ENCODE measurements at regions not wholly inside any gene's neighbourhood (a gene's known extent, or its start where the extent isn't known, plus 50 kb on each side); places are given as distances from the start of the nearest gene placed in this dataset.

DNA sequence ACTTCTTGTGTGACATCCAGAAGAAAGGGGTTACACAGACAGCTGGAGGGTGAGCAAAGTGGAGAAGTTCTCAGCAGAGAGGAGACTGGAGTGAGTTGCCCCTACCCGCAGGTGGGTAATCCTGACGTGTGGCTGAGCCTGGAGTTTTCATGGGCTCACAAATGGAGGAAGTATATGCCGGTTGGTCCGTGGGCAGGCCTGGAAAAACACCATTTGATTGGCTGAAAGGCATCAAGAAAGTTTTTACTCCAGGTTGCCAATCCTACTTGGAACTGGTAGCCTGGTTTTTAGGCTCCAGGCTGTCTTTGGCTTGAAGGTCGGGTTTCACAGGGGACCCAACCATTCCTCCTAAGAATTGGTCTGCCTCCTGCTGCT is 1177.4 kb upstream of the LRRTM1 start:
- Histone ChIP-seq H3K27ac (ENCODE audit: low read length) (no peak overlapping the region), H4K20me1 (ENCODE audit: insufficient read depth, low read length) (no peaks in the 10 kb centered on the region), H3K4me1 (ENCODE audit: low read length) (no peaks in the 10 kb centered on the region), H3K79me2 (ENCODE audit: low read length) (no peaks in the 10 kb centered on the region), H3K36me3 (replicated peaks; ENCODE audit: insufficient read depth, low read length) (no peaks in the 10 kb centered on the region), H3K27me3 (replicated peaks; ENCODE audit: insufficient read depth, low read length) (no peaks in the 10 kb centered on the region), H2AFZ (ENCODE audit: low read length) (no peak overlapping the region), H3K9ac (ENCODE audit: low read length) (no peak overlapping the region), H3K4me3 (ENCODE audit: low read length) (no peak overlapping the region), H3K9me3 (replicated peaks; ENCODE audit: insufficient read depth, low read length) (no peaks in the 10 kb centered on the region), H3F3A (ENCODE audit: insufficient read depth, low read length) (no peaks in the 10 kb centered on the region), H3K9me2 (replicated peaks; ENCODE audit: insufficient read depth, low read length) (no peaks in the 10 kb centered on the region), H3K4me2 (ENCODE audit: low read depth, low read length) (no peak overlapping the region)
- no peak for DNase-seq
- TF ChIP-seq EZH2 (optimal IDR thresholded peaks at IDR 0.05; ENCODE audit: low read depth, low read length) (no peak), EZH2phosphoT487 (IDR thresholded peaks at IDR 0.05; ENCODE audit: low read length) (no peak)
- TF ChIP-seq, protein P1, sequence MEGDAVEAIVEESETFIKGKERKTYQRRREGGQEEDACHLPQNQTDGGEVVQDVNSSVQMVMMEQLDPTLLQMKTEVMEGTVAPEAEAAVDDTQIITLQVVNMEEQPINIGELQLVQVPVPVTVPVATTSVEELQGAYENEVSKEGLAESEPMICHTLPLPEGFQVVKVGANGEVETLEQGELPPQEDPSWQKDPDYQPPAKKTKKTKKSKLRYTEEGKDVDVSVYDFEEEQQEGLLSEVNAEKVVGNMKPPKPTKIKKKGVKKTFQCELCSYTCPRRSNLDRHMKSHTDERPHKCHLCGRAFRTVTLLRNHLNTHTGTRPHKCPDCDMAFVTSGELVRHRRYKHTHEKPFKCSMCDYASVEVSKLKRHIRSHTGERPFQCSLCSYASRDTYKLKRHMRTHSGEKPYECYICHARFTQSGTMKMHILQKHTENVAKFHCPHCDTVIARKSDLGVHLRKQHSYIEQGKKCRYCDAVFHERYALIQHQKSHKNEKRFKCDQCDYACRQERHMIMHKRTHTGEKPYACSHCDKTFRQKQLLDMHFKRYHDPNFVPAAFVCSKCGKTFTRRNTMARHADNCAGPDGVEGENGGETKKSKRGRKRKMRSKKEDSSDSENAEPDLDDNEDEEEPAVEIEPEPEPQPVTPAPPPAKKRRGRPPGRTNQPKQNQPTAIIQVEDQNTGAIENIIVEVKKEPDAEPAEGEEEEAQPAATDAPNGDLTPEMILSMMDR (IDR thresholded peaks at IDR 0.05; ENCODE audit: low read length): no peak

DNA sequence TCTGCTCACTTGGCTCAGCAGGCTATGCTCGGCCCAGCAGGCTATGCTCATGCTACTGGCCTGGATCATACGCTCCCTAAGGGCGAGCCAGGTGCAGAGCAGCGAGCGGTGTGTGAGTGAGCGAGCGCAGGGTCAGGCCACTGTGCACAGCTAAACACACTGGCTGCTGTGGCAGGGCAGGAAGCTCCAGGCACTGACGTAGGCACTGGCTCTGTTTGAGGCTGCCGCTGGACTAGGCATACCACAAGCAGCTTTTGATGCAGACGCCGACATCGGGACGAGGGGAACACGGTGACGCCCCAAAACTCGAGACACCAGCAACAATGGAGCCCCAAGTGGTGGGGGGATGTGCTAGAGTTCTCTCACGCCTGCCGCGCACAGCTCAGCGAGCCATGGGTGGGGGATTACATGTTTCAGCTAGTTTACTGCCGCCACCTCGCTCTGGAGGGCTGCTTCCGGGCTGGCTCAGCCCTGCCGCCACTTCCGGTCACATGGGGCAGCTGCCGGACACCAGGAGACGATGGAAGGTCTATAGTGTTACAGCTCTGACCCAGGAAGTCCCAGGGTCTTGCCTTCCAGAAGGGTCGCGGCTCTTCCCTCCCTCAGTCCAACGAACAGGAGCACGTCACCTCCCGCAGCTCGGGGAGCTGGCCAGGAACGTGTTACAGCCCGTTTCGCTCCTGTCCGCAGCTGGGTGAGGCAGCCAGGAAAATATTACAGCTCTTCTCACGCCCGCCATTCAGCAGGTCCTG is 1176.9 kb upstream of the LRRTM1 start:
- no peaks in the 10 kb centered on the region for H4K20me1 ChIP-seq (ENCODE audit: insufficient read depth, low read length)
- H3K36me3 ChIP-seq (replicated peaks; ENCODE audit: insufficient read depth, low read length): no peaks in the 10 kb centered on the region
- H3K27ac ChIP-seq (ENCODE audit: low read length): no peak overlapping the region
- no peaks in the 10 kb centered on the region for H3K79me2 ChIP-seq (ENCODE audit: low read length)
- TF ChIP-seq EZH2 (optimal IDR thresholded peaks at IDR 0.05; ENCODE audit: low read depth, low read length): no peak
- TF ChIP-seq, protein P1 (IDR thresholded peaks at IDR 0.05; ENCODE audit: low read length): no peak
- no peak for TF ChIP-seq EZH2phosphoT487 (IDR thresholded peaks at IDR 0.05; ENCODE audit: low read length)
- no peaks in the 10 kb centered on the region for H3K9me3 ChIP-seq (replicated peaks; ENCODE audit: insufficient read depth, low read length)
- no peak overlapping the region for H3K4me2 ChIP-seq (ENCODE audit: low read depth, low read length)
- DNase-seq: no peak
- H2AFZ ChIP-seq (ENCODE audit: low read length): no peak overlapping the region
- H3K4me3 ChIP-seq (ENCODE audit: low read length): no peak overlapping the region
- H3F3A ChIP-seq (ENCODE audit: insufficient read depth, low read length): no peaks in the 10 kb centered on the region
- no peak overlapping the region for H3K9ac ChIP-seq (ENCODE audit: low read length)
- H3K9me2 ChIP-seq (replicated peaks; ENCODE audit: insufficient read depth, low read length): no peaks in the 10 kb centered on the region
- no peaks in the 10 kb centered on the region for H3K4me1 ChIP-seq (ENCODE audit: low read length)
- H3K27me3 ChIP-seq (replicated peaks; ENCODE audit: insufficient read depth, low read length): no peaks in the 10 kb centered on the region

GRCh38 chr2:81467096-81467495 is 1162.5 kb upstream of the LRRTM1 start:
- Histone ChIP-seq H3K27me3 (replicated peaks; ENCODE audit: insufficient read depth, low read length) (no peaks in the 10 kb centered on the region), H3K9me3 (replicated peaks; ENCODE audit: insufficient read depth, low read length) (no peaks in the 10 kb centered on the region), H3K4me3 (ENCODE audit: low read length) (no peak overlapping the region), H3K36me3 (replicated peaks; ENCODE audit: insufficient read depth, low read length) (no peaks in the 10 kb centered on the region), H3K4me1 (ENCODE audit: low read length) (no peaks in the 10 kb centered on the region), H3K27ac (ENCODE audit: low read length) (no peak overlapping the region), H3K79me2 (ENCODE audit: low read length) (no peaks in the 10 kb centered on the region), H3K9me2 (replicated peaks; ENCODE audit: insufficient read depth, low read length) (0 out of 2 replicates have a peak, but pooled peaks cover 3% of the 10 kb centered on the region), H3K4me2 (ENCODE audit: low read depth, low read length) (no peak overlapping the region), H3F3A (ENCODE audit: insufficient read depth, low read length) (no peaks in the 10 kb centered on the region), H3K9ac (ENCODE audit: low read length) (no peak overlapping the region), H2AFZ (ENCODE audit: low read length) (no peak overlapping the region), H4K20me1 (ENCODE audit: insufficient read depth, low read length) (no peaks in the 10 kb centered on the region)
- no peak for TF ChIP-seq EZH2 (optimal IDR thresholded peaks at IDR 0.05; ENCODE audit: low read depth, low read length)
- TF ChIP-seq, protein P1 (IDR thresholded peaks at IDR 0.05; ENCODE audit: low read length): no peak
- TF ChIP-seq EZH2phosphoT487 (IDR thresholded peaks at IDR 0.05; ENCODE audit: low read length): no peak
- DNase-seq: no peak
